Motor neuron (in vitro differentiated cells): ENCODE measurements at regions not wholly inside any gene's neighbourhood (a gene's known extent, or its start where the extent isn't known, plus 50 kb on each side); places are given as distances from the start of the nearest gene placed in this dataset.
A peak's percentile ranks its signal among the peaks of the same experiment; 100 is the strongest.
"Not testable (repeated sequence)": the region's sequence is repeated elsewhere in the genome, so short reads cannot be mapped to it uniquely, and the experiment has no call there.

Experiments used
- ATAC-seq, 8 experiments: fragments of 200-7000 bp; cut with Tn5 transposase; replicated peaks in 6 of 8; 2 replicates each; pipeline ENCODE4 v1.8.0; 2021; ENCODE audit warnings: mild to moderate bottlenecking in 8 of 8, moderate library complexity in 8 of 8
- H3K27ac ChIP-seq, 2 donors: fragments of 250-450 bp; sonication (Bioruptor Pico); 2 replicates each; pipeline ENCODE4 v1.9.0; 2021; ENCODE audit warnings: antibody characterized with exemption in 2 of 2, mild to moderate bottlenecking in 2 of 2, moderate library complexity in 1 of 2
- H3K4me1 ChIP-seq, 2 donors: fragments of 250-450 bp; sonication (Bioruptor Pico); replicated peaks in 1 of 2; 2 replicates each; pipeline ENCODE4 v1.6.1; 2021; ENCODE audit warnings: antibody characterized with exemption in 2 of 2, mild to moderate bottlenecking in 2 of 2, moderate library complexity in 1 of 2
- H3K4me3 ChIP-seq, 5 donors: fragments of 250-450 bp; sonication (Bioruptor Pico); 2 replicates each; pipeline ENCODE4 v1.9.0; 2021; ENCODE audit warnings: antibody characterized with exemption in 5 of 5, mild to moderate bottlenecking in 5 of 5, moderate library complexity in 4 of 5
- WGBS, 10 experiments: fragments of 450-650 bp; shearing (Covaris generic); methylation state at CpG; one replicate each; pipeline ENCODE4 v1.0.0; 2022; 5-methylcytosine and 5-hydroxymethylcytosine counted together
- in situ Hi-C, 9 experiments: fragments of 400-800 bp; cut with MboI; loops; one replicate each; pipeline ENCODE4 v1.15.0; 2021; ENCODE audit warnings: low sequenced_read_pairs in 9 of 9, low pct_unique_long_range_greater_than_20kb in 2 of 9; ENCODE audit not compliant: unreplicated experiment in 9 of 9

DNA sequence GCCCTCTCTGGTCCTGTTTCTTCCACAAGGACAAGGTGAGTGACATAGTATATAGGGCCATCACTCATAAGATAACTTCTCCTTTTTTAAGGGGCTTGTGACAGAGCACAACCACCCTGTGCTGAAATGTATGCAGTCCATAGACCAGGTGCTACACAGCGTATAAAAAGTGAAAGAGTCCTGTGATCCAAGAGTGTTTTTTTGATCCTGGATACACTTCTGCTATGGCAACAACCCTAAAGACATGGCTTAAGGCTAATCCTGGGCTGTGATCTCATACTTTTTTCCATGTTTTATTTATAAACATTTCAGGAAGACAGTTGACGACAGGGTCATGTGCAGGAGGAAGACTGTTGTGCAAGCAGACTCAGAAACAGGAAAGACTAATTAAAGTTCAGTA is 400.5 kb upstream of the TCF4 start:
- 0 to 100% (median 96%) methylated on average over 1 to 2 of the region's 2 CpGs; no CpG with 5 or more reads in 1 of the 10 experiments for WGBS, 10 experiments
- ATAC-seq: peak in 3 of 8 experiments; percentile 72 to 97 (median 92)

DNA sequence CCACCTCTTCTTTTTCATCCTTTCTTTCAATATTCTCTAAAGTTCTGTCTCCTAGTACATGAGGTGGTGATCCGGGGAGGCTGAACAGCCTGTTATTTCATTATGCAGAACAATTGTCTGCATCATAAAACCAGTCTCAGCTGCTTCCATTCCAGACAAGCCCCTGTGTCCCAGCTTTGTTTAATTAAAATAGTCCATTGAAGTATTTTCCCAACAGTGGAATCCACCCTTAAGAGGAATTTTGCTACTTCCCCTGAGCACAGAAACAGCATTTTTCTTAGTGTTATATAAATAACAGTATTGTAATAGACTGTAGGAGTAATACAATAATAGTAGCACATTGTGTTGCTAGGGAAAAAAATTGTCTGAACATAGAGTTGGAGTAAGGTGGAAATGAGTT is 395.4 kb upstream of the TCF4 start:
- peak in 4 of 8 experiments; percentile 16 to 90 (median 80) for ATAC-seq
- WGBS, 10 experiments: 0 to 100% (median 0%) methylated on average over 1 of the region's 1 CpG; no CpG with 5 or more reads in 1 of the 10 experiments
- Histone ChIP-seq H3K4me1 (no peaks in the 10 kb centered on the region), H3K4me3 (no peak overlapping the region), H3K27ac (no peak overlapping the region)
- in situ Hi-C loops: no loop called here

More for the DNA sequence above, 400.5 kb upstream of the TCF4 start:
- no peak overlapping the region for H3K4me3 ChIP-seq
- no peaks in the 10 kb centered on the region for H3K4me1 ChIP-seq
- no peak overlapping the region for H3K27ac ChIP-seq
- in situ Hi-C loops: no loop called here

DNA sequence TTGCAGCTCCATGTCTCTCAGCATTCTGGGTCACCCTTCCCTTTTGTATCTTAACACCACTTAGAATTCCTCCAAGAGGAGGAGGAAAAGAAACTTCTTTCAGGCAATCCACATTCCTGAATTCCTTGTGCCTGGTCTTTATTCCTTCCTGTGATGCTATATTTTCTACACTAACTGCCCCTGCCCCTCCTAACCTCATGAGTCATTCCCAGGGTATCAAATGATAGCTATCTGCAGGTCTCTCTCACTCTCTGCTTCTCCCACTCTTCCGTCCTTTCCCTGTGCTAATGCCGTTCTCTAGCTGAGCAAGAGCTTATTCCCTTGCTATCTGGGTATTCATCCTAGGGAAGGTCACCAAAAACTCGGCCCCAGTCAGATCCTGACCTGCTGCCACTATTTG is 395.0 kb upstream of the TCF4 start:
- Histone ChIP-seq H3K4me1 (no peaks in the 10 kb centered on the region), H3K27ac (no peak overlapping the region), H3K4me3 (no peak overlapping the region)
- in situ Hi-C loops: no loop called here
- 0 to 90% (median 62%) methylated on average over 2 to 3 of the region's 3 CpGs for WGBS, 10 experiments
- ATAC-seq: peak in 4 of 8 experiments; percentile 24 to 91 (median 88)

DNA sequence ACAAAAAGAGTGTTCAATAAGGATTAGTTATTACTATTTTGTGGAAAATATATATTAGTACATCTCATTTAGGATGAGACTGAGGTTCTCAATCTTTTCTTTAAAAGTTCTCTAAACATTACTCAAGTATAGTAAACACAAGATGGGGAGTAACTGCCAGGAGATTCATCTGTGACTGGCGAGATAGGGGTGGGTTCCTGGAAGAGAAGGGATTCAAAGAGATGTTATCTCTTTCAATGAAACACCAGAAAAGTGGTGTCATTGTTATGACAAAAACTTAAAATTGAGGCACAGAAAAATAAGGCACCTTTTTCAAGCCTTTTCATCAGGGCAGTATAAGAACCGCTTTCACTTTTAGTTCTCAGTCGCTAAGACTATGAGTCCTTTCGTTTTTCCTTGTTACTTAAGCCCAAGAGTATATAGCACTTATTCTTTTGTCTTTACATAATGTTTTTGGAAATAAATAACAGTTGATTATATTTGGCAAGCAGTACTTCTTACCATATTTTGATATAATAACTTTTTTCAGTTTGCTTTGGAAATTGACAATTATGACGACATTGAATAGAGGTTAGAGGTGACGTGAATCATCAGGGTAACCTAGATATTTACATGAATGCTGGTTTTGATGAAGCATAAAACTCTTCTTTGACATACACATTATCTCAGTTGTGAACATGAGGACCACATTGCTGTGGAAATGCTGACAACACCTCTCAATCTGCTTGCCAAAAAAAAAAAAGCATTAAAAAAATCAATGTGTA is 393.9 kb upstream of the TCF4 start:
- Histone ChIP-seq H3K4me3 (no peak overlapping the region), H3K4me1 (no peaks in the 10 kb centered on the region), H3K27ac (no peak overlapping the region)
- WGBS, 10 experiments: 75 to 100% (median 97%) methylated on average over 3 to 6 of the region's 6 CpGs
- no peak for ATAC-seq
- in situ Hi-C loops: no loop called here

DNA sequence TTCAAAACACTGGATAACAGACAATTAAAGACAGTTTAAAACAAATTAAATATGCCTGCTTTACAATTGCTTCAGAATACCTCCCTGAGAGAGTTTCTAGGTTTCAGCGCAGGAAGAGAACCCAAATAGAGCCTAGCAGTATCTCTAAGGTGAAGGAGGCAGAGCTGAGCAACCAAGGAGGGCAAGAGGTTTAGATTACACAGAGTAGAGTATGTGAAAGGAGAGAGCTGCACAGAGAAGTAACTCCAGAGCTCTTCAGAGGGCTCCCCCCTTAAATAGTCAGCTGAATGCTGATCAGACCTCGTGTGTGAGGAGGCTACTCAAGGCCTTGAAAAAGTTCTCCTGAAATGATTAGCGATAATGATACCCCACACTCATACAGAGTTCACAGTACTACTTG is 386.5 kb upstream of the TCF4 start:
- no peaks in the 10 kb centered on the region for H3K4me1 ChIP-seq
- 62 to 100% (median 86%) methylated on average over 1 to 3 of the region's 3 CpGs; no CpG with 5 or more reads in 2 of the 10 experiments for WGBS, 10 experiments
- ATAC-seq: no peak
- no peak overlapping the region for H3K4me3 ChIP-seq
- in situ Hi-C loops: no loop called here
- no peak overlapping the region for H3K27ac ChIP-seq

DNA sequence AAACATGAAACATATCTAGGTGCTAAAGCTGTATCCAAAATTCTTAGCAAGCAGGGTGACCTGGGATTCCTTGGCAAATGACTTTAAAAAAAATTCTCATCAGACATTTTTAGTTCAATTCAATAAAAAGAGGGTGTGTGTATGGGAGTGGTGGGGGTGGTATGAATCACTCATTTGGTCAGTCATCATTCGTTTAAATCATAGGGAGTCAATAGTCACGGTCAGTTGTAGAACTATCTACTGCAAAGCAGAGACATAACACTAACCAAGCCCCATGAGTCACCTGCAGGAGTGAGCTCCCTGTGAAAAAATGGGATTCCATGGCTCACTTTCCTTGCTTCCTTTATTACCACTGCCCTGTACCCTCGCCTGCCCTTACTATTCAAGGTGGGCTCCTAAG is 380.6 kb upstream of the TCF4 start:
- Histone ChIP-seq H3K27ac (no peak overlapping the region), H3K4me3 (no peak overlapping the region), H3K4me1 (no peaks in the 10 kb centered on the region)
- 27 to 93% (median 90%) methylated on average over 1 to 3 of the region's 3 CpGs; no CpG with 5 or more reads in 5 of the 10 experiments for WGBS, 10 experiments
- in situ Hi-C loops: no loop called here
- peak in 2 of 8 experiments; percentile 98 to 99 for ATAC-seq

DNA sequence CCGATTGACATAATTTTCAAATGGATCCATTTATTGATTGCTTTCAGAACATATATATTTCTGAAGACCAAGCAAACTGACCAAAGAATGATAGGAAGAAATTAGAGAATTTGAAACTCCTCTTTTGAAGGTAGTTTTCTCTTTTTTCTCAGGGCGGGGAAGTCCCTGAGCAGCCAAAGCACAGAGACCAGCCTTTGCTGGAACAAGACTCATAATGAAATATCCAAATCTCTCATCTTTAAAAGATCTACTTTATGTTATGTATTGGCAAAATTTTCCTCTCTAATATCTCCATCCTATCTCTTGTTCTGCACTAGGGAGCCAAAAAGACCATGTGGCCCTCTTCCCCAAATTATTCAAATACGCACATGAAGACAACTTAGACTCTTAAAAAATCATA is 379.0 kb upstream of the TCF4 start:
- WGBS, 10 experiments: 64 to 100% (median 98%) methylated on average over 1 to 3 of the region's 3 CpGs; no CpG with 5 or more reads in 2 of the 10 experiments
- ATAC-seq: no peak
- H3K27ac ChIP-seq: no peak overlapping the region
- H3K4me1 ChIP-seq: no peaks in the 10 kb centered on the region
- in situ Hi-C loops: no loop called here
- H3K4me3 ChIP-seq: no peak overlapping the region

DNA sequence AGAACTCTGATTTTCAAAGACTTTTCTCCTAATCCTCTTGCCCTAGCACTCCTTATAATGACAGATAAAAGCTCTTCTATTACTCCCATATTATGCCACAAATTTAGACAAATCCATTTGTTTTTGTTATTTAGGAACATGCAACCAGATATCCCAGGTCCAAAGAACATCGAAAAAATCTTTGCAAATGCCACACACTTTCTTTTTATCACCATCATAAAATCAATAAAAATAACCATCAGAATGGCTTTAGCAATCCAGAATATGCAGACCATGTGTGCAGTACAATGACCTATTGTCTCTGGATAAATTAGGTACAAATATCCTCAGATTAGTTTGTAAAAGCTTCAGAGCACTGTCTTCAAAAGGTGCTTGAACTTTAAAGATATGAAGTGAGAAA is 376.2 kb upstream of the TCF4 start:
- H3K4me3 ChIP-seq: no peak overlapping the region
- in situ Hi-C loops: no loop called here
- 0 to 100% (median 65%) methylated on average over 1 of the region's 1 CpG; no CpG with 5 or more reads in 2 of the 10 experiments for WGBS, 10 experiments
- H3K27ac ChIP-seq: no peak overlapping the region
- no peaks in the 10 kb centered on the region for H3K4me1 ChIP-seq
- ATAC-seq: no peak

DNA sequence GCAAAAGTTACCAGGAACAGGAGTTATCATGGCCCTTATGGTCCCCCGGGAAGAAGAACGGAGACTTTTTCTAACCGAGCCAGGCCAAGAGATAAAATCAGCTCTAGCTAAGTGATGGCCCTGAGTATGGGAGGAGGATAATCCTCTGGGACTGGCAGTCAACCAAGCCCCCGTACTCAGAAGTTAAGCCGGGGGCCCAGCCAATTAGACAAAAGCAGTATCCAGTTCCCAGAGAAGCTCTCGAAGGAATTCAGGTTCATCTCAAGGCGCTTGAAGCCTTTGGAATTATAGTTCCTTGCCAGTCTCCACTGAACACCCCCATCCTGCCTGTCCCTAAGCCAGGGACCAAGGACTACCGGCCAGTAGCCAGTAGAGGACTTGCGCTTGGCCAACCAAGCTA is 365.3 kb upstream of the TCF4 start:
- no peak for ATAC-seq
- H3K27ac ChIP-seq: no peak overlapping the region
- no peaks in the 10 kb centered on the region for H3K4me1 ChIP-seq
- in situ Hi-C loops: no loop called here
- H3K4me3 ChIP-seq: no peak overlapping the region
- WGBS, 10 experiments: 90 to 100% (median 95%) methylated on average over 2 to 5 of the region's 9 CpGs; no CpG with 5 or more reads in 5 of the 10 experiments

DNA sequence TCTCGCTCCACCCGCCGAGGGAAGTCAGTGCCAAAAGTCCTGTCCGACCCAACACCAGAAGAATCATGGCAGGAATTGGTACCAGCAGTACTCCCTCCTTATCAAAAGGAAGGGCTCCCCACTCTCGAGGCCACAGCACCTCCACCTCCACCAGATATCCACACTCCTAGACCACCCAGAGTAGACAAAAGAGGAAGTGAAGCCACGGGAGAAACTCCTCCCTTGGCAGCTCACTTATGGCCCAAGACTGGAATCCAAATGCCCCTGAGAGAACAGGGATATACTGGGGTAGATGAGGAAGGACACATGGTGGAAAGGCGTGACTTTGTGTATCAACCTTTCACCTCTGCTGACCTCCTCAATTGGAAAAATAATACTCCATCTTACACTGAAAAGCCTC is 363.7 kb upstream of the TCF4 start:
- H3K4me3 ChIP-seq, H3K27ac ChIP-seq, H3K4me1 ChIP-seq, in situ Hi-C loops, ATAC-seq: not testable (repeated sequence)
- WGBS, 10 experiments: 76 to 100% (median 88%) methylated on average over 1 to 4 of the region's 7 CpGs; no CpG with 5 or more reads in 4 of the 10 experiments

DNA sequence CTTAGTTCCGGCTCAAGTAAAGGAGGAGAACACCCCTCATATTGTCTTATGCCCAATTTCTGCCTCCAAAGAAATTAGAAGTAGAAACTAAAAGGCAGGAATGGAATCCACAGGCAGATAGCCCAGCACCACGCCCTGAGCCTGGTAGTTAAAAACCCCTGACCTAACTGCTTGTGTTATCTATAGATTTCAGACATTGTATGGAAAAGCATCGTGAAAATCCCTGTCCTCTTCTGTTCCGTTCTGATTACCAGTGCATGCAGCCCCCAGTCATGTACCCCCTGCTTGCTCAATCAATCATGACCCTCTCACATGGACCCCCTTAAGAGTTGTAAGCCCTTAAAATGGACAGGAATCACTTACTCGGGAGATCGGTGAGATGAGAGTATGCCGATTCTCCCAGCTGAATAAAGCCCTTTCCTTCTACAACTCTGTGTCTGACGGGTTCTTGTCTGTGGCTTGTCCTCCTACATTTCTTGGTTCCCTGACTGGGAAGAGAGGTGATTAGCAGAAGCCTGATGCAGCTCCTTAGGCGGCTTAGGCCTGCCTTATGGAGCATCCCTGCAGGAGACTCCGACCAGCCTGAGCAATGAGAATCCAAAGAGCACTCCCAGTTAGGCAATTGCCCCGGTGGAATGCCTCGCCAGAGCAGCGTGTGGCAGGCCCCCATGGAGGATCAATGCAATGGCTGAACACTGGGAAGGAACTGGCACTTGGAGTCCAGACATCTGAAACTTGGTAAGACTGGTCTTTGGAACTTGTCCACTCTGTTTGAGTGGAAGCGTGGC is 362.6 kb upstream of the TCF4 start:
- H3K27ac ChIP-seq: no peak overlapping the region
- H3K4me1 ChIP-seq: no peaks in the 10 kb centered on the region
- in situ Hi-C loops: no loop called here
- ATAC-seq: no peak
- 33 to 100% (median 86%) methylated on average over 1 to 11 of the region's 14 CpGs for WGBS, 10 experiments
- H3K4me3 ChIP-seq: no peak overlapping the region

DNA sequence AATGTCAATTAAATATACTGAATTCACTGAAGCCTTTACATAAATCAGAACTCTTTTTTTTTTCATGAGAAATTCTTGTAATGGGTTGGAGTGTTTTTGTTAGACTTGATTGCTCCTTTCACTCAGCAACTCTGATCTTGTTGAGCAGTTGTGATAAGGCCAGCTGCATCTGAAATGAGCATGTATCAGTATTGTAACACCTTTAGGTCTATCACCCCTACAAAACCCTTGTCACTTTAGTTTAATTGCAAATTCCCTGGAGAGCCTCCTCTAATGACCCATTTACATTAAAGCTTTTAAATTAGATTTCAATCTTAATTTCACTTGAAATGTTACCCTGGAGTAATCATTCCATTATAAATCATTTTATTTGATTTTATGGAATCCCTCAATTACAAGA is 346.8 kb upstream of the TCF4 start:
- Histone ChIP-seq H3K27ac (no peak overlapping the region), H3K4me1 (peaks cover 0 to 3% of the 10 kb centered on the region in 2 donors), H3K4me3 (no peak overlapping the region)
- peak in 2 of 8 experiments; percentile 39 to 47 for ATAC-seq
- in situ Hi-C loops: no loop called here

DNA sequence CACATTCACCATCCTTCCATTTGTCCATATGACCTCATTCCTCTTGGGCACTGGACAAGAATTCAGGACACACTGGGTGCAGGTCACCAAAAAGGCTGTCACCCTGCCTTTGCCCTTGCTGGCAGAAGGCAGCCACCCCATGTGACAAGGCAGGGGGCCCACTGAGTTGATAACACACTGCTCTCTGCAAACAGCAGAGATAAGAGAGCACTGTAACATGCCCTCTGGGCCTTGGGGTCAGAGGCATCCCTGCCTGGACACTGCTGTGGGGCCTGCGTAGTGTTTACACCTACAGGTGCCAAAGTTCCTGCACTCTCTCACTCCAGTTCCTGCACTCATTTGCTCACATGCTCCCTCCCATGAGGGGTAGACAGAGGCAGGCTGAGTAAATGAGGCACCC is 344.7 kb upstream of the TCF4 start:
- in situ Hi-C loops: no loop called here
- WGBS, 10 experiments: 100% methylated on average over 1 of the region's 1 CpG; no CpG with 5 or more reads in 9 of the 10 experiments

More for the DNA sequence above, 344.7 kb upstream of the TCF4 start:
- Histone ChIP-seq H3K4me1 (peaks cover 0 to 3% of the 10 kb centered on the region in 2 donors), H3K4me3 (no peak overlapping the region), H3K27ac (no peak overlapping the region)
- ATAC-seq: no peak
